ENCODE measurements at regions not wholly inside any gene's neighbourhood (a gene's known extent, or its start where the extent isn't known, plus 50 kb on each side); places are given as distances from the start of the nearest gene placed in this dataset.

DNA sequence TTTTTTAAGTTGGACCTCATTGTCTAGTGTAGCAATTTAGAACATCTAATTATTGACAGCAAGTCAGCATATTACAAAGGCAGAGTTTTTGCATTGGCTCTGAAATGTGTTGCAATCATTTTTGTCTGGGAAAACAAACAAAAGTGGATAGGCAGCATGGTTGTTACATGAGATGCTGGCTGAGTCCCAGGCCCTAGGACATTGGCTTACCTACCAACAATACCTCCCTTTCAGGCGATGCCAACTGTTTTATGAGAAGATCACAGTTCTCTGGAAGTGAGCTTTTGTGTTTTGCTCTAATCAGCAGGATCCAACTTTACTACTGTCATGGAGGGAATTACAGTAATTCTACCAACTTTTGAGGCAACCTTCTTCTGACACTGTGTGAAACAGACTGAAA is 71.5 kb upstream of the CXADR start:
- no peak for DNase-seq

DNA sequence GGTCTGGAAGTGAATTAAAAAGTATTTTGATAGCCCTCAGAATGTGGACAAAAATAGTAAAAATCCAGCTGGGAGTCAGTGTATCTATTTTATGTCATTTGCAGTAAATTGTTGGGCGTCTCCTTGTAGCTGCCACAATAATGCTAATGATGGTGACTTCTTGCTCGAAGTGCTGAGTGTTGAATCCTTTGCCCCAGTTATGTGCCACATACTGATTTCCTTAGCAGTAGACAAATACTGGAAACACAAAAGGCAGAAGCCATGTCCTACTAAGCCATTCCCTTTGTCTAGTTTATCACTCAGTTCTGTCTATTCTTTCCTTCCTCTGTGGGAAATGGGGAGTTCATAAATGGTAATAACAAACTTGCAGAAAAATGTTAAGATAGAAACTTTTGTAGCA is 70.7 kb upstream of the CXADR start:
- no peak for DNase-seq

- no peak for DNase-seq
Observed at GRCh38 chr21:17444828-17445227, 68.0 kb upstream of the CXADR start.

DNA sequence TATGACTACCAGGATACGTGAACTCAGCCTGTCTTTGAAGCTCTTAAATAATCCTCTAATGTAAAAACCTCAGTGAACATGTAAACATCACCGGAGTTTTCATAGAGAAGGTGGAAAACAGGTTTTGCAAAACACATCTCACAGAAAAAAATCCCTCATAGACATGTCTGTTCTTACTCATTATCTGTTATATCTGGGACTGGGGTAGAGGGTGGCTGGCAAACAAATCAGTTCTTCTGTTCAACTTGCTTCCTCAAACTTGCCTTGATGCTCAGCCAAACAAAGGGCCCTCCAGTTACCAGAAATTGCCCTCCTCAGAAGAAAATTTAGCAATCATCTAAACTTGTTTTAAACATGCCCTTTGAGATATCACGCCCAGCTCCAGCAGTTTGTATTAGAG is 66.1 kb upstream of the CXADR start:
- no peak for DNase-seq

DNA sequence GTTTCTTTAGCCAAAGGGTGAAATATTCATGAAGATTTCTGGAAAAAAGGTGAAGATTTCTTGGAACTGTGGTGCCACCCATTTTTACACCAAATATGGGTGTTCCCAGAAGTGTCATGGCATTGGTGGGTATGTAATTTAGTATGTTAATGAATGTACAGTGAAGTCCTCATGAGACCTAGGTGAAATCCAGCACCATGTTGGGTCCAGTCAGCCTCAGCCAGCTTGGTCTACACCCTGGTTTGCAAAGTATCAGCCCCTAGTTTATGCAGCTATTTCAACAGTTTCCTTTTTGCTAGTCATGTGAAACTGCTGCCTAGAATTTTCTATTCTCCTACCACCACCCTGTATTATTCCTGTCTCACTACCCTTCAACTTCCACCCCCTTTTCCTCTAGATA is 63.1 kb upstream of the CXADR start:
- no peak for DNase-seq

- no peak for DNase-seq
Observed at GRCh38 chr21:17451364-17451891, 61.4 kb upstream of the CXADR start.

GRCh38 chr21:17454315-17455027 is 58.4 kb upstream of the CXADR start:
- no peak for DNase-seq

DNA sequence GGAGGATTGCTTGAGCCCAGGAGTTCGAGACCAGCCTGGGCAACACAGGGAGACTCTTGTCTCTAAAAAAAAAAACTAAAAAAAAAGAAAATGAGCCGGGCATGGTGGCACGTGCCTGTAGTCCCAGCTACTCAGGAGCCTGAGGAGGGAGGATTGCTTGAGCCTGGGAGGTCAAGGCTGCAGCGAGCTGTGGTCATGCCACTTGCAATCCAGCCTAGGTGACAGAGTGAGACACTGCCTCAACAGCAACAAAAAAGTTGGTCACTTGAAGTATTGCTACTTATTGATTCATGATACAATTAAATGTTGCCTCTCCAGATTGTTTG is 57.9 kb upstream of the CXADR start:
- no peak for DNase-seq

DNA sequence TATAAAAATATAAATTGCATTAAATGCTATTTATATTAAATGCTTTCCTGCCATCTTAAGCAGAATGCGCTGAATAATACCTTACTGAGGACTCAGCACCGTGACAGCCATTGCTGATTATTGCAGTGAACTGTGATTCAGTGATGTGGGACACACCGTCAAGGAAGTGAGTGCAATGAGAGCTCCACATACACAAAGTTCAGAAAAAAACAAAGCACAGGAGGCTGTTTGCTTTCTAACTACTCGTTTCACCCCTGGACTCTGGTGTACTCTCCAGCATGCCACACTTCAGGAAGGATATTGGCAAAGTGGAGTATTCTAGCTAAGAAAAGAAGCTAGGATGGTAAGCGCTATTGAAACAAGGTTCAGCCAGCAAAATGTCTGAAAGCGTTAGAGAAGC is 57.4 kb upstream of the CXADR start:
- no peak for DNase-seq

- no peak for DNase-seq
Observed at GRCh38 chr21:17458279-17458678, 54.6 kb upstream of the CXADR start.

- DNase-seq, result no peak
Observed at GRCh38 chr21:17460094-17460493, 52.7 kb upstream of the CXADR start.

- DNase-seq, result no peak
Observed at GRCh38 chr21:17461014-17461413, 51.8 kb upstream of the CXADR start.

DNA sequence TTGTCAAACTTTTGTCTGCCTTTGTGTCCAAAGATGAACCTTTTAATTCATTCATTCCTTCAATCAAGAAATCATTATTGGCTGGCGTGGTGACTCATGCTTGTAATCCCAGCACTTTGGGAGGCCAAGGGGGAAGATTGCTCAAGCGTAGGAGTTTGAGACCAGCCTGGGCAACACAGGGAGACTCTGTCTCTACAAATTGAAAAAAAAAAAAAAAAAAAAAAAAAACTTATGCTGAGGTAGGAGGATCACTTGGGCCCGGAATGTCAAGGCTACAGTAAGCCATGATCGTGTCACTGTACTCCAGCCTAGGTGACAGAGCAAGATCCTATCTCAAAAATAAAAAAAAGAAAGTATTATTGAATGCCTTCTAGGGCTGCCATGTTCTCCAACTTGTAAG is 51.3 kb upstream of the CXADR start:
- DNase-seq, result no peak

GRCh38 chr21:17462276-17462981 is 50.4 kb upstream of the CXADR start:
- DNase-seq, result no peak
